ENCODE measurements at regions not wholly inside any gene's neighbourhood (a gene's known extent, or its start where the extent isn't known, plus 50 kb on each side); places are given as distances from the start of the nearest gene placed in this dataset.
A peak's percentile ranks its signal among the peaks of the same experiment; 100 is the strongest.

GRCh38 chr7:19407270-19407669, 262.0 kb upstream of the FERD3L start:
- Histone ChIP-seq H3K14ac (replicated peaks; ENCODE audit: low read depth, low read length) (no peak overlapping the region), H3K9ac (ENCODE audit: low read depth, low read length) (no peak overlapping the region), H3K56ac (ENCODE audit: extremely low read depth, insufficient read depth, low read length) (no peak overlapping the region), H3K4me1 (ENCODE audit: control insufficient read depth, insufficient read depth, low read length) (no peaks in the 10 kb centered on the region), H3K79me1 (ENCODE audit: low read depth in 1 of 2, low read length in 2 of 2) (no peaks in the 10 kb centered on the region), H3K27me3 (ENCODE audit: control insufficient read depth, insufficient read depth, low read length) (no peaks in the 10 kb centered on the region), H4K8ac (ENCODE audit: low read depth in 2 of 2, low read length in 2 of 2) (no peak overlapping the region), H3K4me3 (ENCODE audit: insufficient read depth, low read depth, low read length) (no peak overlapping the region), H3K9me1 (ENCODE audit: insufficient read depth, low read length) (no peaks in the 10 kb centered on the region), H2BK120ac (ENCODE audit: low read depth, low read length) (0 out of 2 replicates have a peak overlapping the region, but pooled peaks have one; percentile 46), H4K20me1 (ENCODE audit: insufficient read depth, low read length) (no peaks in the 10 kb centered on the region), H3K23ac (ENCODE audit: low read depth, low read length) (no peak overlapping the region), H2BK15ac (ENCODE audit: low read depth, low read length) (0 out of 3 replicates have a peak overlapping the region, but pooled peaks have one; percentile 10), H2BK20ac (ENCODE audit: low read depth, low read length) (no peak overlapping the region; the same call in 1 of the 2 replicates), H2BK5ac (ENCODE audit: low read depth, low read length, poor library complexity, severe bottlenecking) (no peak overlapping the region), H2AK5ac (ENCODE audit: low read depth, low read length) (no peak overlapping the region), H3K4me2 (ENCODE audit: low read depth, low read length) (no peak overlapping the region), H3K36me3 (ENCODE audit: control insufficient read depth, insufficient read depth, low read length) (no peaks in the 10 kb centered on the region), H2AFZ (replicated peaks; ENCODE audit: low read length, poor library complexity) (no peak overlapping the region), H4K91ac (ENCODE audit: insufficient read depth, low read depth, low read length) (no peak overlapping the region), H3K9me3 (ENCODE audit: control insufficient read depth, insufficient read depth, low read length) (no peaks in the 10 kb centered on the region), H2AK9ac (replicated peaks; ENCODE audit: low read depth, low read length, poor library complexity) (no peak overlapping the region), H4K5ac (ENCODE audit: low read depth, low read length) (no peak overlapping the region), H3K4ac (ENCODE audit: low read depth, low read length) (no peak overlapping the region), H3K18ac (ENCODE audit: low read depth, low read length) (no peak overlapping the region), H3K27ac (ENCODE audit: insufficient read depth, low read length) (no peak overlapping the region)
- in situ Hi-C loops (cut with MboI; ENCODE audit: low sequenced_read_pairs), result no loop called here
- TF ChIP-seq FOS (IDR thresholded peaks at IDR 0.05; ENCODE audit: low read depth, low read length) (no peak), BHLHE40 (IDR thresholded peaks at IDR 0.05; ENCODE audit: low read depth, low read length) (no peak), CEBPB (IDR thresholded peaks at IDR 0.05; ENCODE audit: low read depth, low read length) (no peak), RFX5 (IDR thresholded peaks at IDR 0.05; ENCODE audit: low read depth, low read length) (no peak), USF2 (IDR thresholded peaks at IDR 0.05; ENCODE audit: low read depth, low read length) (no peak), MAZ (IDR thresholded peaks at IDR 0.05; ENCODE audit: borderline replicate concordance, low read depth, low read length) (no peak), RCOR1 (IDR thresholded peaks at IDR 0.05; ENCODE audit: insufficient replicate concordance, low read length) (no peak), RAD21 (IDR thresholded peaks at IDR 0.05; ENCODE audit: low read length) (no peak), NFE2L2 (IDR thresholded peaks at IDR 0.05; ENCODE audit: low read depth, low read length) (no peak), CHD1 (IDR thresholded peaks at IDR 0.05; ENCODE audit: low read depth, low read length) (no peak), SMC3 (IDR thresholded peaks at IDR 0.05; ENCODE audit: low read depth, low read length) (no peak)
- TF ChIP-seq, protein P1, sequence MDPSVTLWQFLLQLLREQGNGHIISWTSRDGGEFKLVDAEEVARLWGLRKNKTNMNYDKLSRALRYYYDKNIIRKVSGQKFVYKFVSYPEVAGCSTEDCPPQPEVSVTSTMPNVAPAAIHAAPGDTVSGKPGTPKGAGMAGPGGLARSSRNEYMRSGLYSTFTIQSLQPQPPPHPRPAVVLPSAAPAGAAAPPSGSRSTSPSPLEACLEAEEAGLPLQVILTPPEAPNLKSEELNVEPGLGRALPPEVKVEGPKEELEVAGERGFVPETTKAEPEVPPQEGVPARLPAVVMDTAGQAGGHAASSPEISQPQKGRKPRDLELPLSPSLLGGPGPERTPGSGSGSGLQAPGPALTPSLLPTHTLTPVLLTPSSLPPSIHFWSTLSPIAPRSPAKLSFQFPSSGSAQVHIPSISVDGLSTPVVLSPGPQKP (IDR thresholded peaks at IDR 0.05; ENCODE audit: borderline replicate concordance, low read depth, low read length), result no peak
- DNase-seq, result no peak
- no peak for ATAC-seq (ENCODE audit: low read depth)
- BruUV-seq (replicated peaks), result no TSS peak
- ChIA-PET CTCF (no interaction called here), POLR2A (ENCODE audit: unreplicated experiment) (no interaction called here)
- intact Hi-C loops (cut with micrococcal nuclease), result no loop called here
- 94% methylated on average over 2 of the region's 4 CpGs; no CpG with 5 or more reads in 1 of the 2 experiments for WGBS, 2 experiments (ENCODE audit: extremely low coverage in 2 of 2, insufficient read length in 1 of 2)
- dilution Hi-C loops (cut with HindIII; ENCODE audit: low sequenced_read_pairs, unreplicated experiment), result no loop called here
